PC-9 (cell line): ENCODE measurements at regions not wholly inside any gene's neighbourhood (a gene's known extent, or its start where the extent isn't known, plus 50 kb on each side); places are given as distances from the start of the nearest gene placed in this dataset.

Experiments
- EZH2 ChIP-seq: fragments of 200-600 bp; sonication (generic); IDR thresholded peaks from 2 replicates; pipeline ENCODE4 v1.8.0; 2017; ENCODE audit warnings: antibody characterized with exemption, low read depth
- TF ChIP-seq, protein P1 (sequence below): fragments of 200-600 bp; sonication (generic); conservative IDR thresholded peaks from 2 replicates; pipeline ENCODE4 v1.6.1; 2017; ENCODE audit warnings: mixed run types, antibody characterized with exemption, mild to moderate bottlenecking, moderate library complexity

DNA sequence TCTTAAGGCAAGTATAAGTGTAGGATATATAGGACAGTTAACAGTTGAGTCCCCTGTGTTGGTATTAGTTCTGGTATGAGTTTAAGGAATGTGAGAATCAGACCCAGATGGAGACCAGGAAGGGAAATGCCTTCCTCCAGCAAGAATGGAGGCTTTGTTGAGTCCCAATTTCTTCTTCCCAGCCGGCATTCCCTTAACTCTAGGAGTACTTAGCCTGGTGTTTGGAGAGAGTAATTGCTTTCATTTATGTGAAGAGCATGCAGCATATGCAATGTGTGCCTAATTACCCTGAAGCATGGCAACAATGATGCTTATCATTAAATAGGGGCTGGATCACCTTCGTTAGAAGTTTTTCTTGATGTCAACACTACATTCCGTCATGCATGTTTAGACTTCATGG lies 225.9 kb upstream of the XYLT1 start:
- TF ChIP-seq, protein P1, sequence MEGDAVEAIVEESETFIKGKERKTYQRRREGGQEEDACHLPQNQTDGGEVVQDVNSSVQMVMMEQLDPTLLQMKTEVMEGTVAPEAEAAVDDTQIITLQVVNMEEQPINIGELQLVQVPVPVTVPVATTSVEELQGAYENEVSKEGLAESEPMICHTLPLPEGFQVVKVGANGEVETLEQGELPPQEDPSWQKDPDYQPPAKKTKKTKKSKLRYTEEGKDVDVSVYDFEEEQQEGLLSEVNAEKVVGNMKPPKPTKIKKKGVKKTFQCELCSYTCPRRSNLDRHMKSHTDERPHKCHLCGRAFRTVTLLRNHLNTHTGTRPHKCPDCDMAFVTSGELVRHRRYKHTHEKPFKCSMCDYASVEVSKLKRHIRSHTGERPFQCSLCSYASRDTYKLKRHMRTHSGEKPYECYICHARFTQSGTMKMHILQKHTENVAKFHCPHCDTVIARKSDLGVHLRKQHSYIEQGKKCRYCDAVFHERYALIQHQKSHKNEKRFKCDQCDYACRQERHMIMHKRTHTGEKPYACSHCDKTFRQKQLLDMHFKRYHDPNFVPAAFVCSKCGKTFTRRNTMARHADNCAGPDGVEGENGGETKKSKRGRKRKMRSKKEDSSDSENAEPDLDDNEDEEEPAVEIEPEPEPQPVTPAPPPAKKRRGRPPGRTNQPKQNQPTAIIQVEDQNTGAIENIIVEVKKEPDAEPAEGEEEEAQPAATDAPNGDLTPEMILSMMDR: no peak
- TF ChIP-seq EZH2: no peak
